PC-3 (cell line): ENCODE measurements at regions not wholly inside any gene's neighbourhood (a gene's known extent, or its start where the extent isn't known, plus 50 kb on each side); places are given as distances from the start of the nearest gene placed in this dataset.

Source experiments
- ATAC-seq: fragments of 200-7000 bp; cut with Tn5 transposase; 2 replicates; pipeline ENCODE4 v1.9.1; 2020; ENCODE audit warnings: mild to moderate bottlenecking, moderate library complexity
- BruUV-seq: library from RNA; stranded (reverse); fragments of 400-500 nt; replicated peaks from 2 replicates; lab custom pipeline; 2021; lab: Mats Ljungman, UMichigan
- CTCF ChIA-PET: fragments of 300-600 bp; sonication (Branson Sonifier 250); formaldehyde crosslinking; loops from one replicate; lab custom pipeline; 2022; ENCODE audit warnings: antibody characterized with exemption; lab: Charles Lee
- POLR2A ChIA-PET: fragments of 300-600 bp; sonication (Branson Sonifier 250); formaldehyde crosslinking; loops from one replicate; lab custom pipeline; 2022; ENCODE audit warnings: antibody characterized with exemption; ENCODE audit not compliant: unreplicated experiment; lab: Charles Lee
- DNase-seq: peaks from one replicate; pipeline ENCODE4 v3.0.0-alpha.2; 2015
- H2AFZ ChIP-seq: fragments of 300-600 bp; sonication (generic); 2 replicates; pipeline ENCODE4 v1.6.0; 2016; ENCODE audit warnings: antibody characterized with exemption, low read length
- H3F3A ChIP-seq: fragments of 300-600 bp; sonication (generic); one replicate; pipeline ENCODE4 v1.6.0; 2017; ENCODE audit warnings: antibody characterized with exemption, low read length, control low read depth, mild to moderate bottlenecking; ENCODE audit not compliant: unreplicated experiment
- H3K27ac ChIP-seq: fragments of 300-600 bp; sonication (generic); 2 replicates; pipeline ENCODE4 v1.5.1; 2016; ENCODE audit warnings: mild to moderate bottlenecking, low read length
- H3K27me3 ChIP-seq: fragments of 300-600 bp; sonication (generic); 2 replicates; pipeline ENCODE4 v1.6.1; 2016; ENCODE audit warnings: low read length, mixed read lengths
- H3K36me3 ChIP-seq: fragments of 300-600 bp; sonication (generic); 2 replicates; pipeline ENCODE4 v1.6.1; 2016; ENCODE audit warnings: low read depth, mixed run types, low read length, mixed read lengths
- H3K4me1 ChIP-seq: fragments of 300-600 bp; sonication (generic); 2 replicates; pipeline ENCODE4 v1.5.1; 2016; ENCODE audit warnings: low read length; ENCODE audit not compliant: insufficient read depth
- H3K4me2 ChIP-seq: fragments of 300-600 bp; sonication (generic); 2 replicates; pipeline ENCODE4 v1.6.0; 2016; ENCODE audit warnings: low read length
- H3K4me3 ChIP-seq: fragments of 300-600 bp; sonication (generic); 2 replicates; pipeline ENCODE4 v1.5.1; 2016; ENCODE audit warnings: mild to moderate bottlenecking, low read length, mixed read lengths
- H3K79me2 ChIP-seq: fragments of 300-600 bp; sonication (generic); 2 replicates; pipeline ENCODE4 v1.6.1; 2017; ENCODE audit warnings: low read length, mixed read lengths
- H3K9ac ChIP-seq: fragments of 300-600 bp; sonication (generic); 2 replicates; pipeline ENCODE4 v1.6.0; 2016; ENCODE audit warnings: mild to moderate bottlenecking, low read length
- H3K9me2 ChIP-seq: fragments of 300-600 bp; sonication (generic); replicated peaks from 2 replicates; pipeline ENCODE4 v1.6.1; 2016; ENCODE audit warnings: mixed run types, low read length, mixed read lengths
- H3K9me3 ChIP-seq: fragments of 300-600 bp; sonication (generic); 2 replicates; pipeline ENCODE4 v1.6.1; 2016; ENCODE audit warnings: low read length, mixed read lengths
- H4K20me1 ChIP-seq: fragments of 300-600 bp; sonication (generic); 2 replicates; pipeline ENCODE4 v1.6.1; 2016; ENCODE audit warnings: low read length, mixed read lengths
- CTCF ChIP-seq: fragments of 300-600 bp; sonication (generic); conservative IDR thresholded peaks from 2 replicates; pipeline ENCODE4 v1.5.1; 2017; ENCODE audit warnings: antibody characterized with exemption, low read depth, mild to moderate bottlenecking, low read length
- EZH2 ChIP-seq: fragments of 300-600 bp; sonication (generic); IDR thresholded peaks from one replicate; pipeline ENCODE4 v1.6.1; 2017; ENCODE audit warnings: antibody characterized with exemption, mild to moderate bottlenecking, low read length; ENCODE audit not compliant: unreplicated experiment
- EZH2phosphoT487 ChIP-seq: fragments of 300-600 bp; sonication (generic); IDR thresholded peaks from 2 replicates; pipeline ENCODE4 v1.6.1; 2018; ENCODE audit warnings: mild to moderate bottlenecking, antibody characterized with exemption, low read length, borderline replicate concordance
- intact Hi-C: fragments of 100-400 bp; cut with micrococcal nuclease; formaldehyde crosslinking; loops from 2 replicates; pipeline ENCODE4 v1.9.0; 2023

GRCh38 chr5:75844301-75844700, 127.1 kb upstream of the POC5 start:
- H3K9ac ChIP-seq: no peak overlapping the region
- ChIA-PET CTCF (no interaction called here), POLR2A (no interaction called here)
- H3K9me2 ChIP-seq: no peaks in the 10 kb centered on the region
- H3K4me2 ChIP-seq: no peak overlapping the region
- no peak overlapping the region for H2AFZ ChIP-seq
- TF ChIP-seq EZH2 (no peak), EZH2phosphoT487 (no peak), CTCF (no peak)
- H3F3A ChIP-seq: no peaks in the 10 kb centered on the region
- no peak overlapping the region for H3K4me3 ChIP-seq
- H3K79me2 ChIP-seq: no peaks in the 10 kb centered on the region
- no peaks in the 10 kb centered on the region for H3K4me1 ChIP-seq
- H3K27ac ChIP-seq: no peak overlapping the region
- H4K20me1 ChIP-seq: no peaks in the 10 kb centered on the region
- peaks cover 32% of the 10 kb centered on the region for H3K27me3 ChIP-seq
- no peaks in the 10 kb centered on the region for H3K36me3 ChIP-seq
- intact Hi-C loops: no loop called here
- ATAC-seq (no peak), DNase-seq (no peak)
- no peaks in the 10 kb centered on the region for H3K9me3 ChIP-seq
- BruUV-seq: no TSS peak

GRCh38 chr5:75843319-75843718, 126.1 kb upstream of the POC5 start:
- H3F3A ChIP-seq: no peaks in the 10 kb centered on the region
- H3K36me3 ChIP-seq: no peaks in the 10 kb centered on the region
- no peak overlapping the region for H3K9ac ChIP-seq
- no peaks in the 10 kb centered on the region for H4K20me1 ChIP-seq
- ATAC-seq (no peak), DNase-seq (no peak)
- H3K79me2 ChIP-seq: no peaks in the 10 kb centered on the region
- no peaks in the 10 kb centered on the region for H3K9me2 ChIP-seq
- POLR2A ChIA-PET: no interaction called here
- no peaks in the 10 kb centered on the region for H3K9me3 ChIP-seq
- TF ChIP-seq CTCF (no peak), EZH2phosphoT487 (no peak), EZH2 (no peak)
- peaks cover 32% of the 10 kb centered on the region for H3K27me3 ChIP-seq
- no peak overlapping the region for H3K4me3 ChIP-seq
- no peaks in the 10 kb centered on the region for H3K4me1 ChIP-seq
- no TSS peak for BruUV-seq
- intact Hi-C loops: no loop called here
- H3K4me2 ChIP-seq: no peak overlapping the region
- CTCF ChIA-PET: no interaction called here
- no peak overlapping the region for H3K27ac ChIP-seq
- H2AFZ ChIP-seq: no peak overlapping the region

GRCh38 chr5:75839547-75839946, 122.3 kb upstream of the POC5 start:
- Histone ChIP-seq H3K36me3 (no peaks in the 10 kb centered on the region), H3K9ac (no peak overlapping the region), H3K4me2 (no peak overlapping the region), H3K9me3 (no peaks in the 10 kb centered on the region), H3K4me1 (no peaks in the 10 kb centered on the region), H4K20me1 (no peaks in the 10 kb centered on the region), H3K9me2 (no peaks in the 10 kb centered on the region), H3K4me3 (no peak overlapping the region), H3K27ac (no peak overlapping the region), H3K79me2 (no peaks in the 10 kb centered on the region), H2AFZ (no peak overlapping the region), H3F3A (no peaks in the 10 kb centered on the region), H3K27me3 (peaks cover 4% of the 10 kb centered on the region; the same call in 1 of the 2 replicates)
- no TSS peak for BruUV-seq
- POLR2A ChIA-PET: no interaction called here
- DNase-seq (no peak), ATAC-seq (no peak)
- TF ChIP-seq CTCF: no peak
- no peak for TF ChIP-seq EZH2phosphoT487
- no peak for TF ChIP-seq EZH2
- intact Hi-C loops: no loop called here
- CTCF ChIA-PET: no interaction called here
